Amygdala (tissue), 56 donors: ENCODE measurements at regions not wholly inside any gene's neighbourhood (a gene's known extent, or its start where the extent isn't known, plus 50 kb on each side); places are given as distances from the start of the nearest gene placed in this dataset.
A peak's percentile ranks its signal among the peaks of the same experiment; 100 is the strongest.

ENCODE experiments used
- DNase-seq, 56 donors: peaks; one replicate each; lab custom pipeline; 2025; lab: John Stamatoyannopoulos, UW

DNA sequence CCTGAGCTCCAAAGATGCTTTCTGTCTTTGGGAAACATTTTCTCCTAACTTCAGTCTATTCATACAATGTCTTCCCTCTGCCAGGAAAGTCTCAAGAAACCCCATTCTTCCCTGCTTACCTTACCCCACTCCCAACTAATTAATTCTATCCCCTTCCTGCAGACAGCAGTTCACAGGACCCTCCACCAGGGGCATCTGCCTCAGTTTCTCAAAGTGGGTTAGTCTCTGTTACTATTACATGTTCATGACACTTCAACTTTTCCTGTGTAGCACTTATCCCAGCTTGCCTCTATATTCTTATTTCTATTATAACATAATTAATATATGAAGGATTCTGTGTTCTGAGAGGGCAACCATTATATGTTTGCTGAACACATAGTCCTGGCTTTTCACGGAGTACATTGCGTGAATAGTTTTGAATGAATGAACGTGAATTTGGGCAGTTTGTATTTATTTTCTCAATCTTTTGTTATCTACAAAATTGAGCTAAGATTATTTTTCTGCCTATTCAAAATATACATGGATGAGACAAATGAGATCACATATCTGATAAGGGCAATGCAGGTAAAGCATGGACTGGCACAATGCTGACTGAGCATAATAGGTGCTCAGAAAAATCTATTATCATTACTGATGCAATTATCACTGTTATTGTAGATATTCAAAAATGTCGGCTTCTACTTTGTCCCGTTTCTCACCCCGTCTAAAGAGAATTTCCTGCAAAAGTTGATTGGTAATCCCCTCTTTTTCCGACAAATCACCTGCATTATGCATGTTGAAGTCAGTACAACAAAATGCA, 341.1 kb downstream of the BRINP1 start:
- no peak for DNase-seq

DNA sequence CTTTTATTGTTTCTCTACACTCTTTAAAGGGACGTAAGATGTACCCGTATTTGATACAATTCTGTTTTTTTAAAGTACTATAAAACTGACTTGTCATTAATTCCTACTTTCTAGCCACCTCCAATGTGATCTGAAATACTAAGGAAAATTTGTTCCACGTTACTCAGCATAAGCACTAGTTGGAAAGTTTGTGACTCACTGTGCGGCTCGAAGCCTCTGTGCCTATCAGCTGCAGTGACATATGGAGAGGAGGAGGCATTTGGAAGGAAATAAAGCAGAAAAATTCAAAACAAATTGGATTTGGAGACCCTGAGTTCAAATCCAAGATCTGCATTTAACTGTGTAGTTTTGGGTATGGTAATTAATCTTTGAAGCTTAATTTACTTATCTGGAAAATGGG, 339.3 kb downstream of the BRINP1 start:
- peak in 8 of 56 donors; percentile 1 to 16 (median 4) for DNase-seq

DNA sequence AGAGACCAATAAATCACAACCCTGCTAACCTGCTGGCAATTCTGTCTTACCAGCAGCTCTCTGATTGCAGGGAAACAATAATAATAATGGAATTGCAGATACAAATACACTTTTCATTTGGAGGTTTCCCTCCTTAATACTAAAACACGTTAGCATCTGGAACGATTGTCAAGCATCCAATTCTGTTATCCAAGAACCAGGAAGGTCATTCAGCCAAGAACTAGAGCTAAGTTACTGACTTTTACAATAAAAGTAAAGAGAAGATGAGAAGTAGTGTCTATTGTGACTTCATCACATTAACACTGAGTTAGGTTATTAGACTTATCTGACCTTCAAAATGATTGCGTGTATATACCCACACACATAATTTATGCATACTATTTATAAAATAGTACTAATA, 335.6 kb downstream of the BRINP1 start:
- DNase-seq = no peak

- no peak for DNase-seq
These were observed 332.3 kb downstream of the BRINP1 start for GRCh38 chr9:119036969-119037368.

DNA sequence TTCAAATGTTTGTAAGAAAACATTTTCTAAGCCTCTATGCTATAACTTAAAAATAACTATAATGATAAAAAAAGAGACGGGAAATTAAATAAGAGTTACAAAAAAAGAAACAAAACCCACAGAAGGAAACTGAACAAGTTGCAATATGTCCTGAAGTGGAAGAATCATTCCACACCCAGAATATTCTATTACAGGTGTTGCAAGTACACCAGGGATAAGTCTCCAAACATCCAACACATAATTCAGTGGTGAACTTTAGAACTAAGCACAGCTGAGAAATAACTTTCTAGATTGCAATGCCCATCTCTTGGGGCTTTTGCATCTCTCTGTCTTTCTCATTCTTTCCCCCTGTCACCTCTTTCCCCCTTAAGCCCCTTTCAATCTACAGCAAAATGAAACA, 325.2 kb downstream of the BRINP1 start:
- DNase-seq = no peak

GRCh38 chr9:119044806-119045205, 324.4 kb downstream of the BRINP1 start:
- DNase-seq = no peak

- DNase-seq = no peak
These were observed 321.5 kb downstream of the BRINP1 start for GRCh38 chr9:119047513-119048307.

GRCh38 chr9:119050281-119050680, 319.0 kb downstream of the BRINP1 start:
- DNase-seq = no peak

DNA sequence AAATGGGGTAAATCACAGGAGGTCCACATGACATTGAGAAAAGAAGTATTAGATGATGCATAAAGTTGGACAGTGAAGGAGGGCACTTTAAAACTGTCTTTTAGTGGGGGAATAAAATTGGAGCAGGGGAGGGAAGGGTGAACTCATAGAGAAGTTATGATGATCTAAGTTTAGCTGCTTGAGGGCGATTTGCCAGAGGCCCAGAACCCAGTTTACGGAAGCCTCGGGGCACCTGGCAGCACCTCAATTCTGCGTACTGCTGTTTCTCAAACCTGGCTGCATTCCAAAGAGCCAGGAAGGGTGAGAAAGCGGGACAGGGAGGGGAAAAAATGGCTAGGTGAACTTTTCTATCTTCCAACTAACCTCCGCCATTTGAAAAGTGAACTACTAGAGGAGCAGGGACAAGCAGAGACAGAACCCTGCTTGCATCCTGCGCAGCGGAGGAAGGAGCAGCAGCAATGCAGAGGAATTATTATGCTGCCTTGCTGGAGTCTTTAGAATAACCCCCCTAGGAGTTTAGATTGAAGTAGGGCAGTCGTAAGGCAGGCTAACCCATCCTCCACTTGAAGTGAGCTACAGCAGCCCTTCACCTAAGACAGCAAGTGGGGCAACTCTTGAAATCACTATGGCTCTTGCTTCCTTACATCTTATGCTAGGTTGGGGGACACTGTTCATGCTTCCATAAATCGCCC, 316.8 kb downstream of the BRINP1 start:
- DNase-seq = no peak

GRCh38 chr9:119053070-119053469, 316.2 kb downstream of the BRINP1 start:
- DNase-seq = no peak

- no peak for DNase-seq
These were observed 308.4 kb downstream of the BRINP1 start for GRCh38 chr9:119060629-119061385.

GRCh38 chr9:119071636-119072035, 297.6 kb downstream of the BRINP1 start:
- DNase-seq = no peak

DNA sequence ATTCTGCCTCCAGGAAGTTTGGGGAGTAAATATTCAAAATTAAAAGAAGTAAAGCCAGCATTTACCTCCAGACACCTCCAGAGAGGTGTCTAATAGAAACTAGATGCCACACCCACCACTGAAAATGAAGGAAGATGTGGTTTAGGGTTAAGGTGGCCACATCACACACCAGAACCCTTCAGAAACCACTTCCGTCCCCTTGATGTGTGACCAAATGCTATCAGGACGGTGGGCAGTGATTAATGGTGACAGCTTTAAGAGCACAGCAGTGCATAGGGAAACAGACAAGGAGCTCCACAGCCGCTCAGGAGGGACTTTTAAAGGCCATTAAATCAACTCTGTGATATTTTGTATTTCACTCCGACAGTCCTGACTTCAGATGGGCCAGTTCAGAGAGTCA, 295.2 kb downstream of the BRINP1 start:
- DNase-seq = no peak

GRCh38 chr9:119078015-119078414, 291.2 kb downstream of the BRINP1 start:
- DNase-seq = no peak

GRCh38 chr9:119083673-119084072, 285.6 kb downstream of the BRINP1 start:
- no peak for DNase-seq

GRCh38 chr9:119086590-119086989, 282.6 kb downstream of the BRINP1 start:
- no peak for DNase-seq

DNA sequence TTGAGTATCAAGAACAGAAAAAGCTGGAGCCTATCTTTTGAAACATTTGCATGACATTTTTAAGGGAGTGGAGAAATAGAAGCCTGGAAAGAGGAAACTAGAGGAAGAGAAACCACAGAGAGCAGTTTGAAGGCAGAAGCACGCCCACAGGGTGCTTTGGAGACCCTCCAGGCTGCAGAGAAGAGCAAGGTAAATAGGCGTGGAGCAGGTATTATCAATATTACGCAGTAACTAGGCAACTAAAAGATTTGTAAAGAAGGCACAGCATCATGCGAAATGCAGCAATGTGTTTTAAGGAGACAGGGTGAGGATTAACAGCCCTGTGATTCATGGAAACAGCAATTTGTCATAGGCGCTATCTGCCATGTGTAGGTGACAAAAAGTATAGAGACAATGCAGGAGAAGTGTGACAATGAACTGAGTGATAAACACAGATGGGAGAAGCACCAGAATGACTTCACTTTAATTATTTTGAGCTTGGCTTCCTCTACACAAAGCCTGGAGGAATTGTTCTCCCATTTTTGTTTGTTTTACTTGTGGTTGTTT, 281.2 kb downstream of the BRINP1 start:
- DNase-seq = peak in 4 of 56 donors; percentile 0 to 13 (median 9)

DNA sequence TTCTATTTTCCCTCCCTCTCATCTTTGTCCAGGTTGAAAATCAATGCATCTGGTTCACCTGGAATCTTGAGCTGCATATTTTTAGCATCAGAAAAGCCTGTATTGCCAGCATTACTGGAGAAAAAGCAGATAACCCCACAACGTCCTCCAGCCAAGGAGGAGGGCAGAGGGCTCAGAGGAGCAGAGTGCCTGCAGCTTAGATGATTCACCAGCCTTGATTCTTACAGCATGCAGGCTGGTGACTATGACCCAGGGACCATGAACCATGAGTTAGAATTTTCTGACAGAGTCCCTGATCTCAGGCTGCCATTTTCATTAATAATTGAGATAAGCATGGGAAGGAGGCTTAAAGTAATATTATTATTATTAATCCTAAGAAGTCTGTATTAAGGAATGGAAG, 278.2 kb downstream of the BRINP1 start:
- DNase-seq = no peak

DNA sequence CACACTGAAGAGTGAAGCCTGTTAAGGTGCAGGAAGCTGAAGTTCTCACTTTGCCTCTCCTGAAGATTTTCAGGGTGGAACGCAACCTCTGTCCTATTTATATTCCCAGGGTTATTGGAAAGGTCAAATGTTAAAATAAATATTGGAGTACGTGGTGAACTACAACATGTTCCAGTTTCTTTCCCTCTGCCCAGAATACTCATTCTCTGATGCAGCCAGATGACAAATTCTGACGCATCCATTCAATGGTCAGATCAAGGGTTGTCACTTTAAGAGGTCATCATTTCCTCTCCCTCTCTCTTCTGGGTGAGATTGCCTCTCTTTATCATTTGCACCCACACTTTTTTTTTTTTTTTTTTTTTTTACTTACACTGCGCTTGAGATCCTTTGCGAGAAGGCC, 277.1 kb downstream of the BRINP1 start:
- no peak for DNase-seq

GRCh38 chr9:119094086-119094485, 275.1 kb downstream of the BRINP1 start:
- DNase-seq = no peak
